ENCODE measurements at regions not wholly inside any gene's neighbourhood (a gene's known extent, or its start where the extent isn't known, plus 50 kb on each side); places are given as distances from the start of the nearest gene placed in this dataset.

DNA sequence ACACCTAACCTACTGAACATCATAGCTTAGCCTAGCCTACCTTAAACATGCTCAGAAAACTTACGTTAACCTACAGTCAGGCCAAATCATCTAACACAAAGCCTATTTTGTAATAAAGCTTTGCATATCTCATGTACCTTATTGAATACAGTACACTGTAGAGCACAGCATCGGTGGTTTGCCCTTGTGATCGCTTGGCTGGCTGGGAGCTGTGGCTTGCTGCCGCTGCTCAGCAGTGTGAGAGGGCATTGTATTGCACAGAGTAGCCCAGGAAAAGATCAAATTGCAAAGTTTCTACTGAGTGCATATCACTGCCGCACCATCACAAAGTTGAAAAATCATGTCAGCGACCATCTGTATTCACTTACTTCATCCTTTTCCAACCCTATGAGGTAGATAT, 62.3 kb upstream of the NCK2 start:
- TF ChIP-seq, protein P1, sequence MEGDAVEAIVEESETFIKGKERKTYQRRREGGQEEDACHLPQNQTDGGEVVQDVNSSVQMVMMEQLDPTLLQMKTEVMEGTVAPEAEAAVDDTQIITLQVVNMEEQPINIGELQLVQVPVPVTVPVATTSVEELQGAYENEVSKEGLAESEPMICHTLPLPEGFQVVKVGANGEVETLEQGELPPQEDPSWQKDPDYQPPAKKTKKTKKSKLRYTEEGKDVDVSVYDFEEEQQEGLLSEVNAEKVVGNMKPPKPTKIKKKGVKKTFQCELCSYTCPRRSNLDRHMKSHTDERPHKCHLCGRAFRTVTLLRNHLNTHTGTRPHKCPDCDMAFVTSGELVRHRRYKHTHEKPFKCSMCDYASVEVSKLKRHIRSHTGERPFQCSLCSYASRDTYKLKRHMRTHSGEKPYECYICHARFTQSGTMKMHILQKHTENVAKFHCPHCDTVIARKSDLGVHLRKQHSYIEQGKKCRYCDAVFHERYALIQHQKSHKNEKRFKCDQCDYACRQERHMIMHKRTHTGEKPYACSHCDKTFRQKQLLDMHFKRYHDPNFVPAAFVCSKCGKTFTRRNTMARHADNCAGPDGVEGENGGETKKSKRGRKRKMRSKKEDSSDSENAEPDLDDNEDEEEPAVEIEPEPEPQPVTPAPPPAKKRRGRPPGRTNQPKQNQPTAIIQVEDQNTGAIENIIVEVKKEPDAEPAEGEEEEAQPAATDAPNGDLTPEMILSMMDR (conservative IDR thresholded peaks at IDR 0.05; ENCODE audit: low read depth, low read length), result no peak
- no peak for TF ChIP-seq EZH2 (IDR thresholded peaks at IDR 0.05; ENCODE audit: borderline replicate concordance, low read depth, low read length, poor library complexity, severe bottlenecking)
- BruUV-seq (replicated peaks), result no TSS peak
- no peaks in the 10 kb centered on the region for H3K9me3 ChIP-seq (ENCODE audit: low read depth, low read length, poor library complexity, severe bottlenecking)
- ChIA-PET CTCF (no interaction called here), POLR2A (ENCODE audit: low non-redundant PET) (no interaction called here)
- intact Hi-C loops (cut with micrococcal nuclease; ENCODE audit: unreplicated experiment), result no loop called here
- H3K27me3 ChIP-seq (replicated peaks; ENCODE audit: insufficient read depth, low read depth, low read length, poor library complexity), result peaks cover 18% of the 10 kb centered on the region
- H3K36me3 ChIP-seq (ENCODE audit: insufficient read depth, low read length, poor library complexity, severe bottlenecking), result no peaks in the 10 kb centered on the region
- no peak overlapping the region for H3K27ac ChIP-seq (ENCODE audit: low read depth, low read length, poor library complexity, severe bottlenecking)
- no peak overlapping the region for H3K4me3 ChIP-seq (ENCODE audit: low read depth, low read length, poor library complexity, severe bottlenecking)
- no peaks in the 10 kb centered on the region for H3K4me1 ChIP-seq (ENCODE audit: insufficient read depth, low read length, poor library complexity, severe bottlenecking)
- no peak for DNase-seq (ENCODE audit: low spot score)

GRCh38 chr2:105681927-105682326, 62.8 kb upstream of the NCK2 start:
- intact Hi-C loops (cut with micrococcal nuclease; ENCODE audit: unreplicated experiment), result no loop called here
- POLR2A ChIA-PET (ENCODE audit: low non-redundant PET), result no interaction called here
- Histone ChIP-seq H3K9me3 (ENCODE audit: low read depth, low read length, poor library complexity, severe bottlenecking) (no peaks in the 10 kb centered on the region), H3K4me1 (ENCODE audit: insufficient read depth, low read length, poor library complexity, severe bottlenecking) (no peaks in the 10 kb centered on the region), H3K27me3 (replicated peaks; ENCODE audit: insufficient read depth, low read depth, low read length, poor library complexity) (peaks cover 18% of the 10 kb centered on the region), H3K4me3 (ENCODE audit: low read depth, low read length, poor library complexity, severe bottlenecking) (no peak overlapping the region), H3K36me3 (ENCODE audit: insufficient read depth, low read length, poor library complexity, severe bottlenecking) (no peaks in the 10 kb centered on the region), H3K27ac (ENCODE audit: low read depth, low read length, poor library complexity, severe bottlenecking) (no peak overlapping the region)
- CTCF ChIA-PET, result no interaction called here
- DNase-seq (ENCODE audit: low spot score), result no peak
- no peak for TF ChIP-seq EZH2 (IDR thresholded peaks at IDR 0.05; ENCODE audit: borderline replicate concordance, low read depth, low read length, poor library complexity, severe bottlenecking)
- BruUV-seq (replicated peaks), result no TSS peak

DNA sequence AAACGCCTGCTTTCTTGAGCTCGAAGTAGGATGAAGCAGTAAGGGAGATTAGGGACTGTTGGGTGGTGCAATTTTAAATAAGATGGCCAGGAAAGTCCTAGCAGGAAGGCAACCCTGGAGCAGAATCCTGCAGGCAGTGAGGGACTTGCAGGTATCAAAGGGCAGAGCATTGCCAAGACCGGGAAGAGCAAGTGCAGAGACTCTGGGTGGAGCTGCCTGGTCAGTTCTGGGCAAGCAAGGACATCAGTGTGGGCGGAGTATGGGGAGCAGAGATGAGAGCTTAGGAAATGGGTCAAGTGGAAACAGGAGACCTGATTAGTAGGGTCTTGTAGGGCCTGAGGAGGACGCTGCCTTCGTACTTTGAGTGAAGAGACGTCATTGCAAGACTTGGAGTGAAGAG, 64.4 kb upstream of the NCK2 start:
- no peaks in the 10 kb centered on the region for H3K9me3 ChIP-seq (ENCODE audit: low read depth, low read length, poor library complexity, severe bottlenecking)
- H3K27ac ChIP-seq (ENCODE audit: low read depth, low read length, poor library complexity, severe bottlenecking), result no peak overlapping the region
- ChIA-PET POLR2A (ENCODE audit: low non-redundant PET) (no interaction called here), CTCF (no interaction called here)
- BruUV-seq (replicated peaks), result no TSS peak
- H3K36me3 ChIP-seq (ENCODE audit: insufficient read depth, low read length, poor library complexity, severe bottlenecking), result no peaks in the 10 kb centered on the region
- no peak for DNase-seq (ENCODE audit: low spot score)
- H3K4me1 ChIP-seq (ENCODE audit: insufficient read depth, low read length, poor library complexity, severe bottlenecking), result no peaks in the 10 kb centered on the region
- intact Hi-C loops (cut with micrococcal nuclease; ENCODE audit: unreplicated experiment), result no loop called here
- peaks cover 27% of the 10 kb centered on the region for H3K27me3 ChIP-seq (replicated peaks; ENCODE audit: insufficient read depth, low read depth, low read length, poor library complexity)
- TF ChIP-seq, protein P1 (conservative IDR thresholded peaks at IDR 0.05; ENCODE audit: low read depth, low read length), result no peak
- no peak for TF ChIP-seq EZH2 (IDR thresholded peaks at IDR 0.05; ENCODE audit: borderline replicate concordance, low read depth, low read length, poor library complexity, severe bottlenecking)
- H3K4me3 ChIP-seq (ENCODE audit: low read depth, low read length, poor library complexity, severe bottlenecking), result no peak overlapping the region

DNA sequence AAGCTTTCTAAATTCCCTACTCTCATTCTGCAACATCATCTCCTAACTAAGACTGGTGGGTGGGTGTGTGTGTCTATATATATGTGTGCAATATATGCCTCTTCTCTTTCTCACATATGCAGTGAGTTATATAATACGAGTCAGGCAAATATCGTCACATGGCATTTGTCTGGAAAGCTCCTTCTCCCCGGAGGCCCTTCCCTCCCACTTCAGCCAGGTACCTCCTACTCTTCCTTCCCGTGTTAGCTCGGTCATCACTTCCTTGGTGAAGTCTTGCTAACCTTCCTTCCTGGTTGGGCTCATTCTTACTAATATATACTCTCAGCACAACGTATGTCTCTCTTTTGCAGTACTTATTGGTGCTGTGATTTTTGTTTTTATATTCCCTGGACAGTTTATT, 66.4 kb upstream of the NCK2 start:
- Histone ChIP-seq H3K9me3 (ENCODE audit: low read depth, low read length, poor library complexity, severe bottlenecking) (no peaks in the 10 kb centered on the region), H3K36me3 (ENCODE audit: insufficient read depth, low read length, poor library complexity, severe bottlenecking) (no peaks in the 10 kb centered on the region), H3K4me3 (ENCODE audit: low read depth, low read length, poor library complexity, severe bottlenecking) (no peak overlapping the region), H3K27me3 (replicated peaks; ENCODE audit: insufficient read depth, low read depth, low read length, poor library complexity) (peaks cover 24% of the 10 kb centered on the region), H3K27ac (ENCODE audit: low read depth, low read length, poor library complexity, severe bottlenecking) (no peak overlapping the region), H3K4me1 (ENCODE audit: insufficient read depth, low read length, poor library complexity, severe bottlenecking) (no peaks in the 10 kb centered on the region)
- DNase-seq (ENCODE audit: low spot score), result no peak
- intact Hi-C loops (cut with micrococcal nuclease; ENCODE audit: unreplicated experiment), result no loop called here
- TF ChIP-seq, protein P1 (conservative IDR thresholded peaks at IDR 0.05; ENCODE audit: low read depth, low read length), result no peak
- TF ChIP-seq EZH2 (IDR thresholded peaks at IDR 0.05; ENCODE audit: borderline replicate concordance, low read depth, low read length, poor library complexity, severe bottlenecking), result no peak
- CTCF ChIA-PET, result no interaction called here
- POLR2A ChIA-PET (ENCODE audit: low non-redundant PET), result interaction anchor here (0.9 kb wide), 1 partner anchor 233 kb away, joined by 12 read pairs; no protein-coding TSS in a partner anchor
- no TSS peak for BruUV-seq (replicated peaks)
